Activated T-cell treated with anti-CD3 and anti-CD28 coated beads, Interleukin-2, amount 50 U/mL, for 24 hours (primary cell): ENCODE measurements at regions not wholly inside any gene's neighbourhood (a gene's known extent, or its start where the extent isn't known, plus 50 kb on each side); places are given as distances from the start of the nearest gene placed in this dataset.
"Not testable (repeated sequence)": the region's sequence is repeated elsewhere in the genome, so short reads cannot be mapped to it uniquely, and the experiment has no call there.

Experiments used
- DNase-seq: peaks from one replicate; pipeline ENCODE4 v3.0.0-alpha.2; 2020
- H3K27ac Mint-ChIP-seq: 2 replicates; pipeline ENCODE4 v1.8.0; 2020; ENCODE audit warnings: mild to moderate bottlenecking, mixed read lengths
- H3K27me3 Mint-ChIP-seq: 2 replicates; pipeline ENCODE4 v1.8.0; 2020; ENCODE audit warnings: mixed read lengths
- H3K36me3 Mint-ChIP-seq: 2 replicates; pipeline ENCODE4 v1.8.0; 2020; ENCODE audit warnings: low read depth, mixed read lengths
- H3K4me1 Mint-ChIP-seq: 2 replicates; pipeline ENCODE4 v1.8.0; 2020; ENCODE audit warnings: low read depth, mixed read lengths
- H3K4me3 Mint-ChIP-seq: 2 replicates; pipeline ENCODE4 v1.8.0; 2020; ENCODE audit warnings: mild to moderate bottlenecking, moderate library complexity, mixed read lengths
- H3K9me3 Mint-ChIP-seq: 2 replicates; pipeline ENCODE4 v1.8.0; 2020; ENCODE audit warnings: mixed read lengths

DNA sequence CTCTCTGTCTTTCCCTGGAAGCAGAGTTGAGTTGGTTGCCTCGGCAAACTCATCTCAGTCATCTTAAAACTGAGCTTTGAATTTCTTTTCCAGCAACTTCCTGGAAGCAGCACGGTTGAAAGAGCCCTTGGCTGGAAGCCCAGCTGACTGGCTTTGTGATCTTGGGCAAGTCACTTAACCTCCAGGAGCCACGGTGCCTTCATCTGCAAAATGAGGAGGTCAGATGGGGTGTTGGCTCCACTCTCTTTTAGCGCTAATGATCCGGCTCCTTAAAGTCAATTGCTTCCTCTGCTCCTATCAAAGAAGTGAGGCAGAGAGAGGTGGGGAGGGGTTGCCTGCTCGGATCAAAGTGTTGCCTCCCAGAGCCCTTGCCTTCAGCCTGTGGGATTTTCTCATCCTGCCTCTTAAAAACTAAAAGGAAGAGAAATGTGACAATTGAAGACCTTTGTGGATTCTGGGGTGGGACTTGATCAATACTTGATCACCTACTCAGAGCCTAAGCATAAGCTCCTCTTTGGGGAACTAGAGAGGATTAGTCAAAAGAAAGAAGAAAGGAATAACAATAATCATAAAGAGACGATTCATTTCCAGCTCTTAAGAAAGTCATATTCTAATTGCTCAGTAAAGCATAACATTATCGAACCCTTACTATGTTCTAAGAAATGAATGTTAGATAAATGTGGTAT is 86.6 kb downstream of the MYCN start:
- Mint-ChIP-seq H3K27me3 (no peaks in the 10 kb centered on the region), H3K4me1 (no peaks in the 10 kb centered on the region)
- DNase-seq = no peak

GRCh38 chr2:16025876-16026640 is 85.7 kb downstream of the MYCN start:
- no peaks in the 10 kb centered on the region for H3K9me3 Mint-ChIP-seq
- no peaks in the 10 kb centered on the region for H3K4me1 Mint-ChIP-seq
- no peaks in the 10 kb centered on the region for H3K36me3 Mint-ChIP-seq
- no peak for DNase-seq
- H3K4me3 Mint-ChIP-seq = no peak overlapping the region
- H3K27ac Mint-ChIP-seq = no peak overlapping the region
- H3K27me3 Mint-ChIP-seq = no peaks in the 10 kb centered on the region

More for the DNA sequence above, 86.6 kb downstream of the MYCN start:
- Mint-ChIP-seq H3K9me3 (no peaks in the 10 kb centered on the region), H3K4me3 (no peak overlapping the region), H3K27ac (no peak overlapping the region), H3K36me3 (no peaks in the 10 kb centered on the region)

GRCh38 chr2:16025211-16025875 is 85.0 kb downstream of the MYCN start:
- Mint-ChIP-seq H3K27me3 (no peaks in the 10 kb centered on the region), H3K27ac (no peak overlapping the region), H3K4me1 (no peaks in the 10 kb centered on the region), H3K36me3 (no peaks in the 10 kb centered on the region), H3K4me3 (no peak overlapping the region), H3K9me3 (no peaks in the 10 kb centered on the region)
- no peak for DNase-seq

DNA sequence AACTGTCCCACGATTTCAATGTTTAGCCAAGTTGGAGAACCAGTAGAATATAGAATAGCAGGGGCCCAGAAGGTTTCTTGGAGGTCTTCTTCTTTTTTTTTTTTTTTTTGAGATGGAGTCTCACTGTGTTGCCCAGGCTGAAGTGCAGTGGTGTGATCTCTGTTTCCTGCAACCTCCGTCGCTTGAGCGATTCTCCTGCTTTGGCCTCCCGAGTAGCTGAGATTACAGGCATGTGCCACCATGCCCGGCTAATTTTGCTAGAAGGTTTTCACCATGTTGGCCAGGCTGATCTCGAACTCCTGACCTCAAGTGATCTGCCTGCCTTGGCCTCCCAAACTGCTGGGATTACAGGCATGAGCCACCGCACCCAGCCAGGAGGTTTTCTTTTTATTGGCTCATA is 84.3 kb downstream of the MYCN start:
- H3K27ac Mint-ChIP-seq, H3K9me3 Mint-ChIP-seq, DNase-seq, H3K36me3 Mint-ChIP-seq, H3K4me1 Mint-ChIP-seq, H3K27me3 Mint-ChIP-seq, H3K4me3 Mint-ChIP-seq: not testable (repeated sequence)

DNA sequence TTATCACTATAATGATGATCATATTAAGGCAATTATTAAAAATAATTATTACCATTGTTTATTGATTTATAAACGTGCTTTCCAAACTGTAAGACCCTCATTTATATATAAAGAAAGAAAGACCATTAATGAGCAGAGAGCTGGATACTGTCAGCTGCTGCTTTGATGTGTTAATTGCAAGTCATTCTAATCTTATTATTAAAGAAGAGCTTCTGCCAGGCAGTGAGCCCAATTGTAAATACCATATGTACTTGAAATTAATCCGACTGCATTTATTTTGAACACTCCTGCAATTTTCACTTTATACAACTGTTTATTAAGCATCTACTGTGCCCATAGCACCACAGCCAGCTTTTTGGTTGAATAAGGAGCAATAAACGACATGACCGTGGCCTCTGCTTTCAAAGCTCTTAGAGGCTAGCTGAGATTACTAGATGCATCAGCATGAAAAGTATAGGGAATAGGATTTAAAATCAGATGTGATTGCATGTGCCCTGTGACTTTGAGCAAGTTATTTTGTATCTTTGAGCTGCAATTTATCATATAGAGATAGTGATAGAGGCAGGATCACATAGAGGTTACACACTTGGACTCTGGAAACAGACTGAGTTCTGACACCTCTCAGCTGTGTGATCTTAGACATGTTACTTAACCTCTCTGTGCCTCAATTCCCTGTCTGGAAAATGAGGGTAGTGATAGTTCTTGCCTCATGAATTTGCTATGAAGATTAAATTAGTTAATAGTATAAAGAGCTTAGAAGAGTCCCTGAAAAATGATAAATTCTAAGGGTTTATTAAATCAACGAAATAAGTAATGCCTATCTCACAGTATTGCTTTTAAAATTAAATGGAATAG is 83.4 kb downstream of the MYCN start:
- H3K27me3 Mint-ChIP-seq = no peaks in the 10 kb centered on the region
- no peak overlapping the region for H3K4me3 Mint-ChIP-seq
- DNase-seq = no peak
- H3K9me3 Mint-ChIP-seq = no peaks in the 10 kb centered on the region
- H3K36me3 Mint-ChIP-seq = no peaks in the 10 kb centered on the region
- no peaks in the 10 kb centered on the region for H3K4me1 Mint-ChIP-seq
- H3K27ac Mint-ChIP-seq = no peak overlapping the region

DNA sequence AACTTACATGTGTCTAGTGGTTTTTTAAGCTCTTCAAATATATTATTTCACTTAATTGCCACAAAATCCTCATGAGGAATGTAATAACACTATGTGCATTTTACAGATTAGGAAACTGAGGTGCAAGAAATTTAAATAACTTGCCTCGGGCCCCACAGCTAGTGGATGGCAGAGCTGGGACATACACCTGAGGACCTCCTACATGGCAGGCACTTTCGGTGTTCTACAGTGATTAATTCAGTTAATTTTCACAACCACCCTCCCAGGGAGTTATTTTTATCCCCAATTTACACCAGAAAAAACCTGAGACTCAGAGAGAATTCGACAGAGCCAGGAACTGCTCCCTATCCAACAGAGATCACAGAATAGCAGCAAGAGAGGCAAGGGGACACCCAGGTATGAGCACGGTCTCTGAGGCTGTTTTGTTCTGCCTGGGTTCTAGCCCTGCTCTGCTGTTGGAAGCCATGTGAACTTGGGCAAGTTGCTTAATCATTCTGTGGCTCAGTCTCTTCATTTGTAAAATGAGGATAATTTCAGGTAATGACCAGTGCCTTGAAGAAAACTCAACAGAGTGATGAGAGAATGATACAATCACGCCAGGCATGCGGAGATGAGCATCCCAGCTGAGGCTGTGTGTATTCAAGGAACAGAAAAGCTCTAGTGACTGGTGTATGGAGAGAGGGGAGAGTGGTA is 82.3 kb downstream of the MYCN start:
- H3K4me1 Mint-ChIP-seq = no peaks in the 10 kb centered on the region
- H3K9me3 Mint-ChIP-seq = no peaks in the 10 kb centered on the region
- H3K36me3 Mint-ChIP-seq = no peaks in the 10 kb centered on the region
- no peak overlapping the region for H3K27ac Mint-ChIP-seq
- H3K4me3 Mint-ChIP-seq = no peak overlapping the region
- peaks cover 2% of the 10 kb centered on the region for H3K27me3 Mint-ChIP-seq
- DNase-seq = no peak

GRCh38 chr2:16021611-16022363 is 81.4 kb downstream of the MYCN start:
- no peaks in the 10 kb centered on the region for H3K9me3 Mint-ChIP-seq
- DNase-seq = no peak
- peaks cover 3% of the 10 kb centered on the region for H3K4me1 Mint-ChIP-seq
- H3K27ac Mint-ChIP-seq = no peak overlapping the region
- H3K36me3 Mint-ChIP-seq = no peaks in the 10 kb centered on the region
- peaks cover 5% of the 10 kb centered on the region for H3K27me3 Mint-ChIP-seq
- H3K4me3 Mint-ChIP-seq = no peak overlapping the region

DNA sequence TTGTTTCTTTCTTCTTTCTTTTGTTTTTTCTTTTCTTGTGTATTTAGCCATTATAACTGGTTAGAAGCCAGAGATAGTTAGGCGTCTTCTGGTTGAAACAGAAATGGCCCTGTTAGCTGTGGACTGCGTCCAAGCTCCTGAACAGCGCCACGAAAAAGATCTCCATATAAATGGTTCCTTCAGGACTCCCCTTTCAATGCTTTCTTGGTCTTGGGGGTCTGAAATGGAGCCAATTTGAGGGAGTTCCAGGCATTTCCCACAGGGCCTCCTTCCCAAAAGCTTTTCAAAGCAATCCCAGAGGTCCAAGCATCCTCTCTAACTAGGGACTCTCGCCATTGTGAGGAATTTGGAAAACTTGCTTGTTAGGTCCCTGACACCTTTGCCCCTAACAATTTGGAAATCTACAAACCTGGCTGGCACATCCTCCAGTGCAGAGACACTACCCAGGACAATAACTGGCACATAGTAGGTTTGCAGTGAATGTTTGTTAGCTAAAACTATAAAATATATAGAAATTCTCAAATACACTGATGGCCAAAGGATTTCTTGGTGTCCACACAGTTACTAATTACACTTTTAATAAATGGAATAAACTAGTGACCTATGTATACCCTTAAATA is 80.1 kb downstream of the MYCN start:
- H3K9me3 Mint-ChIP-seq = no peaks in the 10 kb centered on the region
- H3K27me3 Mint-ChIP-seq = peaks cover 11% of the 10 kb centered on the region
- DNase-seq = no peak
- H3K4me1 Mint-ChIP-seq = peaks cover 3% of the 10 kb centered on the region
- no peaks in the 10 kb centered on the region for H3K36me3 Mint-ChIP-seq
- H3K4me3 Mint-ChIP-seq = no peak overlapping the region
- no peak overlapping the region for H3K27ac Mint-ChIP-seq

GRCh38 chr2:16019617-16020351 is 79.4 kb downstream of the MYCN start:
- H3K9me3 Mint-ChIP-seq = no peaks in the 10 kb centered on the region
- no peak for DNase-seq
- peaks cover 3% of the 10 kb centered on the region for H3K4me1 Mint-ChIP-seq
- H3K4me3 Mint-ChIP-seq = no peak overlapping the region
- H3K36me3 Mint-ChIP-seq = no peaks in the 10 kb centered on the region
- peaks cover 18% of the 10 kb centered on the region for H3K27me3 Mint-ChIP-seq
- H3K27ac Mint-ChIP-seq = no peak overlapping the region

DNA sequence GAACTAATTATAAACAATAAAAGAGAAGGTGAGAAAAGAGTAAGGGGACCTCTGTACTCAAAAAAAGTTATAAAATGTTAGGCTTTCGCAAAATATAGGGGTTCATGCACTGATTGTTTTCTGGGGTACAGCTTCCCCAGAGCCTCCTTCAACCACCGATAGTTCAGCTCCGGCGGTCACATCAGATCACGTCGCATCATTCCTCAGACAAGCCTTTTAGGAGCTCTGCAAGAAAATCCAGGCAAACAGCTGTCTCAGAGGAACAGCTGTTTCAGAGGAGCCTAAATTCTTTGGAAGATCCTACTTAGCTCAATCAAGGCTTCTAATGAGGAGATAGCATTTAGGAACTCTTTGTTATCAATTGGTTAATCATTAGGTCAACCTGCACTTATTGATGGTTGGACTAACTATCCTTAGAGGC is 78.7 kb downstream of the MYCN start:
- Mint-ChIP-seq H3K36me3 (no peaks in the 10 kb centered on the region), H3K4me3 (no peak overlapping the region), H3K9me3 (no peaks in the 10 kb centered on the region), H3K4me1 (peaks cover 3% of the 10 kb centered on the region), H3K27ac (no peak overlapping the region), H3K27me3 (peaks cover 25% of the 10 kb centered on the region)
- no peak for DNase-seq

DNA sequence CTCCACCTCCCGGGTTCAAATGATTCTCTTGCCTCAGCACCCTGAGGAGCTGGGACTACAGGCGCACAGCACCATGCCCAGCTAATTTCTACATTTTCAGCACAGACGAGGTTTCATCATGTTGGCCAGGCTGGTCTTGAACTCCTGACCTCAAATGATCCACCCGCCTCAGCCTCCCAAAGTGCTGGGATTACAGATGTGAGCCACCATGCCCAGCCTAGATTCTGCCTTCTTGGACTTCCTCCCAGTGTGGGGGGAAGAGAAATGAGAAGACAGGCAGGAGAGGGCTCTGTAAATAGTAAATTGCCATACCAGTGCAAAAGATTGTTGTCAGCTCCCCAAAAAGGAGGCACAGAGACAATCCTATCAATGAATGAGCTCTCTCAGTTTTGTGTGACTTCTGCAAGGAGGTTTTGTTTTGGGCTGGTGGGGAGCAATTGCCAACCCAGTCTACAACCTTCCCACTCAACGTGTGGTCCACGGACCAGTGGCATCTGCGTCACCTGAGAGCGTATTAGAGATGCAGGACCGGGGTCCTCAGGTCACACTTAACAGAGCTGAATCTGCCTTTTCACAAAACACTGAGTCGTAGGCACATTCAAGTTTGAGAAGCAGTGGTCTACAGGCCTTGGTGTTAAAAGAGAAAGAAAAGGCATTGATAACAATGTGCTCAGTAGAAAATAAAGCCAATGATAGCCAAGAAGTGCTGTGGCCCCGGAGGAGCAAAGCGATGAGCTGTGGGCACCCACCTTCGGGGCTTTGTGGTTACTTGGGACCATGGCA is 78.1 kb downstream of the MYCN start:
- no peaks in the 10 kb centered on the region for H3K36me3 Mint-ChIP-seq
- H3K4me3 Mint-ChIP-seq = no peak overlapping the region
- peaks cover 7% of the 10 kb centered on the region for H3K4me1 Mint-ChIP-seq
- H3K9me3 Mint-ChIP-seq = no peaks in the 10 kb centered on the region
- no peak overlapping the region for H3K27ac Mint-ChIP-seq
- DNase-seq = no peak
- H3K27me3 Mint-ChIP-seq = peaks cover 32% of the 10 kb centered on the region

DNA sequence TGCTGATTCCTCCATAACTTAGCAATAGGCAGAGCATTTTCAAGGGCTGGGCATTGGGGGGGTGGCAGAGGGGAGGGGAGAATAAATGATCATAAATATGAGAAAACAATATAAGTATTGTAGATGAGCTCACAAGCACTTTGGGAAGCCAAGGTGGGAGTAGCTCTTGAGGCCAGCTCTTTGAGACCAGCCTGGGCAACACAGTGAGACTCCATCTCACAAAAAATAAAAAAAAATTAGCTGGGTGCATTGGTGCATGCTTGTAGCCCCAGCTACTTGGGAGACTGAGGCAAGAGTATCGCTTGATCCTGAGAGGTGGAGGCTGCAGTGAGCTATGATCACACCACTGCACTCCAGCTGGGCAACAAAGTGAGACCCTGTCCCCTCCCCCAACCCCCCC is 75.9 kb downstream of the MYCN start:
- Mint-ChIP-seq H3K36me3 (no peaks in the 10 kb centered on the region), H3K9me3 (no peaks in the 10 kb centered on the region), H3K27me3 (peaks cover 42% of the 10 kb centered on the region), H3K4me1 (peaks cover 10% of the 10 kb centered on the region), H3K27ac (no peak overlapping the region), H3K4me3 (no peak overlapping the region)
- no peak for DNase-seq
